ENCODE measurements at regions not wholly inside any gene's neighbourhood (a gene's known extent, or its start where the extent isn't known, plus 50 kb on each side); places are given as distances from the start of the nearest gene placed in this dataset.

- no peak for TF ChIP-seq CTCF (IDR thresholded peaks at IDR 0.05)
- no peaks in the 10 kb centered on the region for H3K9me3 ChIP-seq
- H3K4me3 ChIP-seq, result no peak overlapping the region
- intact Hi-C loops (cut with DNase I), result no loop called here
- no peak for ATAC-seq
- no peaks in the 10 kb centered on the region for H3K27me3 ChIP-seq (ENCODE audit: low read depth)
- no peak overlapping the region for H3K27ac ChIP-seq
- no peaks in the 10 kb centered on the region for H3K36me3 ChIP-seq
- no peak for DNase-seq
- no peaks in the 10 kb centered on the region for H3K4me1 ChIP-seq
These were observed 108.8 kb upstream of the NALF2 start for GRCh38 chrX:69395306-69395705.

GRCh38 chrX:69389101-69389501, 115.0 kb upstream of the NALF2 start:
- Histone ChIP-seq H3K4me3 (no peak overlapping the region), H3K4me1 (no peaks in the 10 kb centered on the region), H3K27me3 (ENCODE audit: low read depth) (no peaks in the 10 kb centered on the region), H3K27ac (no peak overlapping the region), H3K9me3 (no peaks in the 10 kb centered on the region), H3K36me3 (no peaks in the 10 kb centered on the region)
- DNase-seq, result no peak
- ATAC-seq, result no peak
- TF ChIP-seq CTCF (IDR thresholded peaks at IDR 0.05), result no peak
- intact Hi-C loops (cut with DNase I), result no loop called here

- H3K27me3 ChIP-seq (ENCODE audit: low read depth), result no peaks in the 10 kb centered on the region
These were observed 115.6 kb upstream of the NALF2 start for GRCh38 chrX:69388526-69388925.

GRCh38 chrX:69387567-69388487, 116.3 kb upstream of the NALF2 start:
- H3K9me3 ChIP-seq, result no peaks in the 10 kb centered on the region
- no peaks in the 10 kb centered on the region for H3K4me1 ChIP-seq
- ATAC-seq (peak; percentile 61 to 76), DNase-seq (peak; percentile 45)
- no peaks in the 10 kb centered on the region for H3K36me3 ChIP-seq
- H3K4me3 ChIP-seq, result no peak overlapping the region
- H3K27me3 ChIP-seq (ENCODE audit: low read depth), result no peaks in the 10 kb centered on the region
- intact Hi-C loops (cut with DNase I), result no loop called here
- H3K27ac ChIP-seq, result no peak overlapping the region
- peak; percentile 59 for TF ChIP-seq CTCF (IDR thresholded peaks at IDR 0.05)

More at GRCh38 chrX:69388526-69388925, 115.6 kb upstream of the NALF2 start:
- ATAC-seq, result no peak
- intact Hi-C loops (cut with DNase I), result no loop called here
- H3K36me3 ChIP-seq, result no peaks in the 10 kb centered on the region
- DNase-seq, result no peak
- TF ChIP-seq CTCF (IDR thresholded peaks at IDR 0.05), result no peak
- no peak overlapping the region for H3K4me3 ChIP-seq
- H3K9me3 ChIP-seq, result no peaks in the 10 kb centered on the region
- no peak overlapping the region for H3K27ac ChIP-seq
- H3K4me1 ChIP-seq, result no peaks in the 10 kb centered on the region

GRCh38 chrX:69386681-69387080, 117.4 kb upstream of the NALF2 start:
- Histone ChIP-seq H3K9me3 (no peaks in the 10 kb centered on the region), H3K4me1 (no peaks in the 10 kb centered on the region), H3K4me3 (no peak overlapping the region), H3K36me3 (no peaks in the 10 kb centered on the region), H3K27me3 (ENCODE audit: low read depth) (no peaks in the 10 kb centered on the region), H3K27ac (no peak overlapping the region)
- DNase-seq, result no peak
- ATAC-seq, result no peak
- TF ChIP-seq CTCF (IDR thresholded peaks at IDR 0.05), result no peak
- intact Hi-C loops (cut with DNase I), result no loop called here

Data from lower lobe of right lung (tissue), 2 donors.